Endothelial cell of umbilical vein (primary cell): ENCODE measurements at regions not wholly inside any gene's neighbourhood (a gene's known extent, or its start where the extent isn't known, plus 50 kb on each side); places are given as distances from the start of the nearest gene placed in this dataset.

Experiments
- BruUV-seq: library from RNA; stranded (reverse); fragments of 400-500 nt; replicated peaks from 2 replicates; lab custom pipeline; 2021; lab: Mats Ljungman, UMichigan
- CTCF ChIA-PET: fragments of 300-600, 350-600 bp; sonication (Branson Sonifier 250); formaldehyde crosslinking; loops from one replicate; lab custom pipeline; 2021; ENCODE audit warnings: antibody characterized with exemption, inconsistent platforms; lab: Charles Lee
- POLR2A ChIA-PET: fragments of 300-600, 350-600 bp; sonication (Branson Sonifier 250); formaldehyde crosslinking; loops from one replicate; lab custom pipeline; 2021; ENCODE audit warnings: antibody characterized with exemption, inconsistent platforms; lab: Charles Lee
- DNase-seq: peaks from one replicate; pipeline ENCODE4 v3.0.0-alpha.2; 2011; ENCODE audit warnings: low read depth, low spot score
- FAIRE-seq: peaks from 2 replicates; lab custom pipeline; 2011; peaks lifted over from hg19 to GRCh38; lab: Jason Lieb, UNC
- H2AFZ ChIP-seq: 2 replicates; pipeline ENCODE4 v1.6.0; 2012; ENCODE audit warnings: low read depth, low read length, control low read depth, inconsistent platforms
- H3K27ac ChIP-seq: 2 replicates; pipeline ENCODE4 v1.5.1; 2011; ENCODE audit warnings: low read depth, mild to moderate bottlenecking, control low read depth, low read length, moderate library complexity; ENCODE audit not compliant: insufficient read depth
- H3K27me3 ChIP-seq, 2 experiments: 2 replicates each; pipeline versions ENCODE4 v1.6.0 to v1.6.1; 2011; ENCODE audit warnings: low read length in 2 of 2, mixed read lengths in 1 of 2; ENCODE audit not compliant: control insufficient read depth in 2 of 2, insufficient read depth in 2 of 2
- H3K36me3 ChIP-seq, 2 experiments: 2 replicates in 1 of 2; 3 replicates in 1 of 2; pipeline ENCODE4 v1.5.1; 2011; ENCODE audit warnings: low read length in 2 of 2, mild to moderate bottlenecking in 1 of 2, moderate library complexity in 1 of 2; ENCODE audit not compliant: control insufficient read depth in 2 of 2, insufficient read depth in 2 of 2; ENCODE audit errors: extremely low read depth in 1 of 2
- H3K4me1 ChIP-seq: 3 replicates; pipeline ENCODE4 v1.5.1; 2011; ENCODE audit warnings: mild to moderate bottlenecking, low read length; ENCODE audit not compliant: control insufficient read depth, insufficient read depth; ENCODE audit errors: extremely low read depth
- H3K4me2 ChIP-seq: 2 replicates; pipeline ENCODE4 v1.6.1; 2011; ENCODE audit warnings: low read length, control low read depth, mixed read lengths; ENCODE audit not compliant: insufficient read depth
- H3K4me3 ChIP-seq, 3 experiments: fragments of 200-600 bp in 1 of 3; sonication (generic), shearing (Covaris generic) in 1 of 3; replicated peaks in 1 of 3; 2 replicates each; pipeline ENCODE4 v1.5.1; 2011 to 2016; ENCODE audit warnings: control low read depth in 3 of 3, low read length in 3 of 3, mild to moderate bottlenecking in 2 of 3, inconsistent platforms in 1 of 3, low read depth in 1 of 3, moderate library complexity in 1 of 3; ENCODE audit not compliant: insufficient read depth in 1 of 3
- H3K79me2 ChIP-seq: 2 replicates; pipeline ENCODE4 v1.6.0; 2012; ENCODE audit warnings: low read length, inconsistent platforms; ENCODE audit not compliant: control insufficient read depth, insufficient read depth
- H3K9ac ChIP-seq: replicated peaks from 2 replicates; pipeline ENCODE3; 2011; ENCODE audit warnings: low read length, control low read depth; ENCODE audit not compliant: insufficient read depth; ENCODE audit errors: extremely low read depth
- H3K9me1 ChIP-seq: replicated peaks from 3 replicates; pipeline ENCODE4 v1.6.0; 2011; ENCODE audit warnings: mild to moderate bottlenecking, low read length; ENCODE audit not compliant: control insufficient read depth, insufficient read depth; ENCODE audit errors: extremely low read depth
- H3K9me3 ChIP-seq: replicated peaks from 2 replicates; pipeline ENCODE4 v1.5.1; 2012; ENCODE audit warnings: low read length, inconsistent platforms; ENCODE audit not compliant: control insufficient read depth, insufficient read depth
- H4K20me1 ChIP-seq: replicated peaks from 2 replicates; pipeline ENCODE3; 2011; ENCODE audit warnings: mild to moderate bottlenecking, low read length; ENCODE audit not compliant: control insufficient read depth, insufficient read depth; ENCODE audit errors: extremely low read depth
- CTCF ChIP-seq, 2 donors: IDR thresholded peaks; 1 replicate in 1 of 2; 2 replicates in 1 of 2; pipeline ENCODE4 v1.5.1; 2011; ENCODE audit warnings: low read length in 2 of 2, mild to moderate bottlenecking in 2 of 2, moderate library complexity in 2 of 2, control low read depth in 1 of 2, inconsistent platforms in 1 of 2, low read depth in 1 of 2; ENCODE audit not compliant: insufficient read depth in 1 of 2; ENCODE audit errors: extremely low read depth in 1 of 2
- EZH2 ChIP-seq: IDR thresholded peaks from 2 replicates; pipeline ENCODE4 v1.6.1; 2012; ENCODE audit warnings: borderline replicate concordance, low read depth, mild to moderate bottlenecking, moderate library complexity, low read length, inconsistent platforms; ENCODE audit not compliant: severe bottlenecking
- FOS ChIP-seq: IDR thresholded peaks from 2 replicates; pipeline ENCODE4 v1.6.1; 2011; ENCODE audit warnings: mild to moderate bottlenecking, low read length, moderate library complexity, borderline replicate concordance; ENCODE audit not compliant: insufficient read depth
- GATA2 ChIP-seq: IDR thresholded peaks from 2 replicates; pipeline ENCODE4 v1.7.0; 2011; ENCODE audit warnings: low read depth, mild to moderate bottlenecking, moderate library complexity, mixed read lengths, low read length; ENCODE audit not compliant: insufficient read length, insufficient read depth
- JUN ChIP-seq: IDR thresholded peaks from 2 replicates; pipeline ENCODE4 v1.6.1; 2011; ENCODE audit warnings: borderline replicate concordance, low read depth; ENCODE audit not compliant: insufficient read length, insufficient read depth
- MAX ChIP-seq: IDR thresholded peaks from 2 replicates; pipeline ENCODE4 v1.6.1; 2011; ENCODE audit not compliant: insufficient read depth, insufficient read length
- MYC ChIP-seq: IDR thresholded peaks from one replicate; pipeline ENCODE4 v1.6.1; 2011; ENCODE audit warnings: mild to moderate bottlenecking, low read depth, low read length
- POLR2A ChIP-seq: IDR thresholded peaks from 2 replicates; pipeline ENCODE4 v1.6.1; 2012; ENCODE audit warnings: low read depth, mild to moderate bottlenecking, control low read depth, low read length
- POLR2AphosphoS5 ChIP-seq: IDR thresholded peaks from 2 replicates; pipeline ENCODE4 v1.6.1; 2012; ENCODE audit warnings: low read depth, mild to moderate bottlenecking, control low read depth, low read length, moderate library complexity; ENCODE audit not compliant: insufficient read depth
- dilution Hi-C: fragments of 300-500 bp; cut with MboI; formaldehyde crosslinking; loops from one replicate; pipeline ENCODE4 v1.15.0; 2019; ENCODE audit warnings: low sequenced_read_pairs; ENCODE audit not compliant: extremely low pct_ligation_motif_present
- intact Hi-C: fragments of 100-400 bp; cut with micrococcal nuclease; formaldehyde crosslinking; loops from one replicate; pipeline ENCODE4 v1.10.0; 2022

- no peaks in the 10 kb centered on the region for H4K20me1 ChIP-seq
- no peaks in the 10 kb centered on the region for H3K9me1 ChIP-seq
- FAIRE-seq: no peak
- intact Hi-C loops (no loop called here), dilution Hi-C loops (no loop called here)
- DNase-seq: no peak
- H3K79me2 ChIP-seq: no peaks in the 10 kb centered on the region
- H3K36me3 ChIP-seq: no peaks in the 10 kb centered on the region
- H3K9me3 ChIP-seq: no peaks in the 10 kb centered on the region
- no peak overlapping the region for H3K9ac ChIP-seq
- H2AFZ ChIP-seq: no peak overlapping the region
- H3K4me2 ChIP-seq: no peak overlapping the region
- no peak overlapping the region for H3K27ac ChIP-seq
- TF ChIP-seq POLR2AphosphoS5 (no peak), JUN (no peak), POLR2A (no peak), EZH2 (no peak), GATA2 (no peak), MAX (no peak), FOS (no peak), CTCF (IDR thresholded peaks at IDR 0.05; ENCODE audit: extremely low read depth in 1 of 2, insufficient read depth in 1 of 2, low read depth in 1 of 2, low read length in 2 of 2) (no peak), MYC (no peak)
- no peaks in the 10 kb centered on the region for H3K4me1 ChIP-seq
- H3K27me3 ChIP-seq: no peaks in the 10 kb centered on the region
- ChIA-PET POLR2A (no interaction called here), CTCF (interaction anchor here (0.9 kb wide), 1 partner anchor 116 kb away, joined by 3 read pairs; no protein-coding TSS in a partner anchor)
- no peak overlapping the region for H3K4me3 ChIP-seq
- no TSS peak for BruUV-seq
These were observed 220.4 kb downstream of the CPS1 start for GRCh38 chr2:210776756-210777155.
